OCI-LY3 (cell line): ENCODE measurements at regions not wholly inside any gene's neighbourhood (a gene's known extent, or its start where the extent isn't known, plus 50 kb on each side); places are given as distances from the start of the nearest gene placed in this dataset.

Experiments used
- EZH2phosphoT487 ChIP-seq: fragments of 200-600 bp; shearing (Covaris generic); IDR thresholded peaks from 2 replicates; pipeline ENCODE4 v1.6.1; 2018; ENCODE audit warnings: antibody characterized with exemption, mixed run types, low read depth
- TF ChIP-seq, protein P1 (sequence below): fragments of 200-600, 300-600 bp; sonication (generic); IDR thresholded peaks from 2 replicates; pipeline ENCODE4 v1.5.1; 2014; ENCODE audit warnings: antibody characterized with exemption, low read length, low read depth

DNA sequence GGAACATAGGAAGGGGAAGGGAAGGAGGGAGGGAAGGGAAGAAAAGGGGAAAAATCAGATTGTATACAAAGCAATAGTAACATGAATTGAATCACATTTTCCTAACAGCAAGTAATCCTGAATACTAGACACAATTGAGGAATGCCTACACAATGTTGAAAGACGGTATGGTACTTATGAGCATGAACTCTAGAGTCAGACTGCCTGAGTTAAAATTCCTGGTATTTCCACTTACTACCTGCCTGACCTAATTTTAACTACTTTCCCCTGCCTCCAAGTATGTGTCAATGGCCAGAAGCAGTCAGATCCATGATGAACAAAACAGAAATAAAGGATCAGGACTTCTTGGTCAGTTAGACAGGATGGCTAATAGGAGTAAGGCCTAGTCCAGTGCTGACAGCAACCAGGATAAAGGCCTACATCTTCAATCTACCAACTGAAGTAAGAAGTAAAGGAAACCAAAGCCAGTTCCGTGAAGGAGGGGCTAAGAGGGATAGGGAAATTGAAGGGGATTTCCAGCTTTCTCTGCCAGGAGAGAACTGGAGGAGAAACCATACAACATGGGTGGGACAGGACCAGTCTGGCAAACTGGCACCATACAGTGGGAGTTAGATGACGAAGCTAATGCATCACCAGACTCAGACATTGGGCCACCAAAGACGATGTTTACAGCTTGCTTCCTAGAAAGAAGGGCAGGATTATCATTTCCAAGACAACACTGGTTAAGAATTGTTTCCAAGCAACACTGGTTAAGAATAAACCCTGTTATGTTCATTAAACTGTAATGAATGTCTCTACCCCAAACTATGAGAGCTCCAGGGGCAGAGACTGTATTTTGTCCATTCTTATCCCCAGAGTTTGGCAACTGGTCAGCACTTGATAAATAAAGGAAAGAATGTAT is 151.6 kb upstream of the UBE2E2 start:
- TF ChIP-seq, protein P1, sequence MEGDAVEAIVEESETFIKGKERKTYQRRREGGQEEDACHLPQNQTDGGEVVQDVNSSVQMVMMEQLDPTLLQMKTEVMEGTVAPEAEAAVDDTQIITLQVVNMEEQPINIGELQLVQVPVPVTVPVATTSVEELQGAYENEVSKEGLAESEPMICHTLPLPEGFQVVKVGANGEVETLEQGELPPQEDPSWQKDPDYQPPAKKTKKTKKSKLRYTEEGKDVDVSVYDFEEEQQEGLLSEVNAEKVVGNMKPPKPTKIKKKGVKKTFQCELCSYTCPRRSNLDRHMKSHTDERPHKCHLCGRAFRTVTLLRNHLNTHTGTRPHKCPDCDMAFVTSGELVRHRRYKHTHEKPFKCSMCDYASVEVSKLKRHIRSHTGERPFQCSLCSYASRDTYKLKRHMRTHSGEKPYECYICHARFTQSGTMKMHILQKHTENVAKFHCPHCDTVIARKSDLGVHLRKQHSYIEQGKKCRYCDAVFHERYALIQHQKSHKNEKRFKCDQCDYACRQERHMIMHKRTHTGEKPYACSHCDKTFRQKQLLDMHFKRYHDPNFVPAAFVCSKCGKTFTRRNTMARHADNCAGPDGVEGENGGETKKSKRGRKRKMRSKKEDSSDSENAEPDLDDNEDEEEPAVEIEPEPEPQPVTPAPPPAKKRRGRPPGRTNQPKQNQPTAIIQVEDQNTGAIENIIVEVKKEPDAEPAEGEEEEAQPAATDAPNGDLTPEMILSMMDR: no peak
- TF ChIP-seq EZH2phosphoT487: no peak
